ENCODE measurements at regions not wholly inside any gene's neighbourhood (a gene's known extent, or its start where the extent isn't known, plus 50 kb on each side); places are given as distances from the start of the nearest gene placed in this dataset.
"Not testable (repeated sequence)": the region's sequence is repeated elsewhere in the genome, so short reads cannot be mapped to it uniquely, and the experiment has no call there.

DNA sequence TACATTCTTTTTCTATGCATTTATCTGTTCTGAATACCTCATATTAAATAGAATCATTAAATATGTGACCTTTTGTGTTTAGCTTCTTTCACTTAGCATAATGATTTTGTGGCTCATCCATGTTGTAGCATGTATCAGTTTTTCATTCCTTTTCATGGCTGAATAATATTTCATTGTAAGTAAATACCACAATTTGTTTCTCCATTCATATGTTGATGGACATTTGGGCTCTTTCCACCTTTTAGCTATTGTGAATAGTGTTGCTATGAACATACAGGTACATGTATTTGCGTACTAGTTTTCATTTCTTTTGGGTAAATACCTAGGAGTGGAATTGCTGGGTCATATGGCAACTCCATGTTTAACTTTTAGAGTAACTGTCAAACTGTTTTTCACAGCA lies 85.1 kb downstream of the GNL3L start:
- no peak for DNase-seq

- peak; percentile 54 for DNase-seq
Observed at GRCh38 chrX:54633641-54634040, 103.6 kb downstream of the GNL3L start.

DNA sequence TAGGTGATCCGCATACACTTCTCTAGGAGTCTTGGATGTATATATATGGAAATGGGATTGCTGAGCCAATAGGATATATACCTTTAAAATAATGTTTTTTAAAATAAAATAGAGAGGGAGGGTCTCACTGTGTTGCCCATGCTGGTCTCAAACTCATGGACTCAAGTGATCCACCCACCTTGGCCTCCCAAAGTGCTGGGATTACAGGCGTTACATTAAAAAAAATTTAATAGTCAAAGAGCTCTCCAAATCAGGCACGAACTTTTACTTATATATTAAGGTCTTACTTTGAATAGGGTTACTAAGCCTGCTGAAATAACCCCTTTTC lies 109.0 kb downstream of the GNL3L start:
- DNase-seq = no peak

- DNase-seq = peak; percentile 98
Observed at GRCh38 chrX:54639346-54640102, 109.5 kb downstream of the GNL3L start.

GRCh38 chrX:54640103-54640690 lies 110.2 kb downstream of the GNL3L start:
- no peak for DNase-seq

DNA sequence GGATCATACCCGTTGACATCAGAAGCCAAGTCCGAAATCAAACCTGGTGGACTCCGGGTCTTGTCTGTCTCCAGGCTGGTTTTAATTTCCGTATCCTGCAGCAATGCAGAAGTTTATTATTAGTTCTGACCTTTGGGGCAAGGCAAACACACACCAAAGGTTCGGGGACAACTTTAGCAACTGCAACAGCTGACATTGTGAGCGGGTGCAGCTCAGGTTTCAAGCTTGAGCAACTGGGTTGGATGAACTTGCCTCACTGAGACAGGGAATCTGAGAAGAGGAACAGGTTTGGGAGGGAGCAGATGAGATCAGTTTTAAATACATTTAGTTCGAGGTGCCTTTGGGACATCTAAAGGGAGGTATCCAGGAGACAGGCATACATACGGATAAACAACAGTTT lies 110.7 kb downstream of the GNL3L start:
- no peak for DNase-seq

DNA sequence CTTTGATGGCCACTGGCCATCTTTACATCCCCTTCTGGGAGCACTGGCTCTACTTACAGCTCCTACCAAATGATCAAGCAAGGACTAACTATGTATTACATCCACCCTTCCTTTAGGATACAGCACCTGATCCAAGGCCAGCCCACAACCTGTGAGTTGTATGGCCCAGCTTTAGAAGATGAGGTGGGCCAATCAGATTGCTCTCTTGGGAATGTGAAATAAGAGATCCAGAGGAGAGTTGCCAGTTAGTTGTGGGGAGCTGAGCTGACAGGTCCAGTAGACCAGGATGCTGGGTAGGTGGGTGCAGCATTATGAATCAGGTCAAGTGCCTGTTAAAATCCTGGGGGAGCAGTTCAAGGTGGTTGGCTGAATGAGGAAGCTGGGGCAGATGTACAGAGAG lies 111.5 kb downstream of the GNL3L start:
- DNase-seq = no peak

GRCh38 chrX:54647607-54648006 lies 117.6 kb downstream of the GNL3L start:
- not testable (repeated sequence) for DNase-seq

GRCh38 chrX:54659547-54659946 lies 129.5 kb downstream of the GNL3L start:
- no peak for DNase-seq

GRCh38 chrX:54675762-54676161 lies 122.3 kb downstream of the ITIH6 start:
- no peak for DNase-seq

GRCh38 chrX:54695231-54695630 lies 102.8 kb downstream of the ITIH6 start:
- peak; percentile 2 for DNase-seq

DNA sequence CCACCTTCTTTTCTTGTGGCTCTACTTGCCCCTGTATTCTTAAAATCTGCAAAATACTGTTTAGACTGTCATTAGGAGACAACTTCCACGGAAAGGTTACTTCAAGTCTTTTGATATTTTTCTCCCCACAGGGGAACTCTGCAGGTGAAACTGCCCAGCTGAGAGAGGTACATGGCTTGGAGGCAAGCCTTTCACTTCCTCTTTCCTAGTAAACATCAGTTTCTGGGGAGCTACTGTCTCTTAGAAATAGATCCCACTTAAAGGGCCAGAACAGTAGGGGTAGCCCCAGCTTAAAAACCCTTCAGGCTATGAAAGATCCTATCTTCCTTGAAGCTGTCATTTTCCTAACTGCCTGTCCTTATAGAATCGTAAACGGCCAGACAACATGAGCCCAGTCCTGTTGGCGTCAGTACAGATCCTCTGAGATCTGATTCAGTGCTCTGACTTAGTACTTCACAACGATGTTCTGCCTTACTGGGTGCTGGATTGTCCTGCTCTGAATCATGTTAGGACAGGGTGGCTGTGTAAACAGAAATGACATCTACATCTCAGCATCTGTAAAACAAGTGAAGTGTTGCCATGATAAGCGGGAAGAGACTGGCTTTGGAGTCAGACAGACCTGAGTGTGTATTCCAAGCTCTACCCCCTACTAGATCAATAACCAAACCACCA lies 102.1 kb downstream of the ITIH6 start:
- no peak for DNase-seq

Measured in fibroblast of skin of scalp (primary cell).